NCI-H2171 treated with DMSO at 0.1 percent for 48 hours (cell line): ENCODE measurements at regions not wholly inside any gene's neighbourhood (a gene's known extent, or its start where the extent isn't known, plus 50 kb on each side); places are given as distances from the start of the nearest gene placed in this dataset.

ENCODE experiments used
- DNase-seq: peaks from one replicate; lab custom pipeline; 2025; lab: John Stamatoyannopoulos, UW

DNA sequence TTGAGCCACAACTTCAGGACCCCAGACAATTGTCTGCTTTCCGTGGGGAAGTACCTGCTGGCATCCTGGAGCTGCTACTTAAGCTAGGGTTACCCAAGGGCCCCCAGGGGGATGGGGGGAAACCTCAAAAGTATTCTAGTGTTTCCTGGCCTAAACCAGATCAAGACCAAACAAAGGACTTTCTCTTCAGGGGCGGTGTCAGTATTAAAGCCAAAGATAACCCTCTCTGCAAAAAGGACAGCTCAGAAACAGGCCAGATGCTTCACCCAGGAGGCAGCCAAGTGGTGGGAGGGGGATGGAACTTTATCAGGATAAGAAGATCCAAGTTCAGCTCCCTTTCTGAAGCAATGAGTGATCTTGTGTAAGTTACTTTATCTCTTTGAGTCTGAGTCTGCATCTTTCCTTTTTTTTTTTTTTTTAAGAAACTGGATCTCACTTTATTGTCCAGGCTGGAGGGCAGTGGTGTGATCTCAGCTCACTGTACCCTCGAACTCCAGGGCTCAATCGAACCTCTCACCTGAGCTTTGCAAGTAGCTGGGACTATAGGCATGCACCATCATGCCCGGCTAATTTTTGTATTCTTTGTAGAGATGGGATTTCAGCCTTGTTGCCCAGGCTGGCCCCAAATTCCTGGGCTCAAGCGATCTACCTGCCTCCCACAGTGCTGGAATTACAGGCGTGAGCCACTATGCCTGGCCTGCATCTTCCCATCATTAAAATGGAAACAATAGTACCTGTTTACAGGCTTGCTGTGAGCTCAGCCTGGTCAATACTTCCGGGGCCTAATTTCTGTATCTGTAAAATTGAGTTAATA is 151.8 kb upstream of the PTPRM start:
- peak; percentile 5 for DNase-seq

DNA sequence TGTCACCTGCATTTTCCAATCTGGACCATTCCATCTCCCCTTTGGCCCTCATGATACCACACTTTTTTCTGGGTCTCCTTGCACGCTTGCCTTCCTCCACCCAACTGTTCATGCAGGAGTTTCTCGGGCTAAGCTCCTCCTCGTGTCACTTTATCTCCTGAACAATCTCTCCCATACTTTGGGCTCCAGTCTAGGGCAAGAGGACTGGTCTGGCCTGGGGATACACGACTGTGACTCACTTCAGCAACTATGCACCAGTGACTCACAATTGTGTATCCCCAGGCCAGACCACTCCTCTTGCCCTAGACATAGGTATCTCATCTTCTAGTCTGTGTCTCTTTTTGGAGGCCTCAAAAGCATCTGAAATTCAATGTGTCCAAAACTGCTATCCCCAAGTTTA is 149.4 kb upstream of the PTPRM start:
- DNase-seq, result no peak

DNA sequence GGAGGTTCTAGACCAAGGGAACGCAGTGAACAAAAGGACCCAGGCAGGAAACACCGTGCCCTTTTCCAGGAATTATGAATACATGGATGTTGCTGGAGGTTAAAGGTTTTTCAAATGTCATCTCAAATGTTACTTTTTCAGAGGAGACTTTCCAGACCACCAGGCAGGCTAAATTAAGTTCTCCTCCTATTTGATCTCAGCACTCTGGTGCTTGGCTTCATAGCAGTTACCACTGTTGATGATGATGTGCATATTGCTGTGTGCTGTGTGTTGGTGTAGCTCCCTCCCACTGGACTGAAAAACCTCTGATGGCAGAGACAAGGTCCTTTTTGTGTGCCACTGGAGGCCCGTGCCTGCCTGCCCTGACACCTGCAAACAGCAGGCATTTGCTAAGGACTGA is 137.3 kb upstream of the PTPRM start:
- DNase-seq, result no peak

DNA sequence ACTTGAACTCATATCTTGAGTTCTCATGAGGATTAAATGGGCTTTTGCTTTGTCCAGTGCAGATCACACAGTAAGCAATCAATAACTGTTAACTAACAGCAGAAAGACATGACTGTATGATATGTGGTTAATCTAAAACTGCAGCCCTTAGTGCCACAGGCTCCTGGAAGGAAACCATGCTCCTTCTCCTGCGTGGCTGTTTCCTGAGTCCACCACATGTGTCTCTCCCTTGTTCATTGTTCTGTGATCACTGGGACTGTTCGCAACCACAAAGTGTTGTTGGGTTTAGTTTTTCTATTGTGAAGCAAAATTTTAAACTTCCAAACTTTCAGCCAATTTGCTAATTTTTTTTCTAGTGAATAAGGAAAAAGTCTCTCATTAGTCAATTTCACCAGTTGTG is 130.9 kb upstream of the PTPRM start:
- DNase-seq, result no peak

DNA sequence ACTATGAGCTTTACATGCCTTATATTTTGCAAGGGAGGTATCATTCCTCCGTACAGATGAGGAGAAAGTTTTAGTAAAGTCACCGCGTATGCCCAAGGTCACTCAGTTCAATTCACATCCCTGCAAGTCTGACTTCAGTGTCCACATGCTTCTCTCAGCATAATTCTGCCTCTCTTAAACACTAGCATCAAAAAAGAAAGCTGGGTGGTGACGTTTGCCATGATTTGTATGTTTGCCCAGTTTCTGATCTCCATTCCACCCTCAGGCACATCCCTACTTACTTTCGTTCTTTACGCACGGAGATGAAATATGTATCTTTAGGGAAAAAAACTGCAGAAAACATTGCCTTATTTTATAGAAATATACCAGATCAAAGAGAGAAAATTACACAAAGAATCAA is 129.2 kb upstream of the PTPRM start:
- no peak for DNase-seq

DNA sequence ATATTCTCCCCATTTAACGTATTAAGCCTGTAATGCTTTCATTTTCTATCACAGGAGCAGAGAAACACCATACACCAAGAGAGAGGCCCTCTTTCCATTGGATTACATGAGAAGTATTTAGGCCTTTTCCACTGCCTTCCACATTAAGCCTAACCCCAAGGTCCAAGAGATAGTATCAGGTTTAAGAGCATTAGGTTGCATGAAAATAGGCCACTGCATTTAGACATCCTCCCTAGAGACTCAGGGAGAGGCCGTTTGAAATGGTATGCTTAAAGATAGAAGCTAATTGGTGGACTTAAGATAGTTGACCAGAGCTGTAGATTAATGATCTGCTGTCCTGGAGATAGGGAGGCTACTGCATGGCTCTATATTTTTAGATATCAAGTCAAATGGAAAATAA is 128.5 kb upstream of the PTPRM start:
- no peak for DNase-seq

DNA sequence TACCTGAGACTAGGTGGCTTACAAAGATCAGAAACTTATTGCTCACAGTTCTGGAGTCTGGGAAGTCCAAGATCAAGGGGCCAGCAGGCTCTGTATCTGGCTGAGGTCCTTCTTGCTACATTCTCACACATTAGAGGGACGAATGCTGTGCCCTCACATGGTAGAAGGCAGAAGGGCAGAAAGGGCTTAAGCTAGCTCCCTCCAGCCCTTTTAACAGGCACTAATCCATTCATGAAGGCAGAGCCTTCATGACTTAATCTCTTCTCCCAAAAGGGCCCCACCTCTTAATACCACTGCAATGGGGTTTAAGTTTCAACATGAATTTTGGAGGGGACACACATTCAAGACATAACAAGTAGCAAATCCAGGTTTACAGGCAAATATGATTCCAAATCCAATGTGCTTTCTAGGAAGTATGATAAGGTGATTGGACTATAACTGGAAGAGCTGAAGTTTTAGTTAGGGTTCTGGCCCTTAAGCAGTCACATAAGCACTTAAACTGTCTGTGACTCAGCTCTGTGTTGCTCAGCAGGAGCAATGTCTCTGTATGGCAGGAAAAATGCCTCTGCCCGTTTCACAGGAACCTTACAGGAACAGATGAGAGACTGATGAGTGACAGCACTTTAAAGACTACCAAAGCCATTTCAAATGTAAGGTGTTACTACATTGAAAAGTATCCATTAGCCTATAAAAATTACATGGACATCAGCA is 119.6 kb upstream of the PTPRM start:
- DNase-seq, result no peak

DNA sequence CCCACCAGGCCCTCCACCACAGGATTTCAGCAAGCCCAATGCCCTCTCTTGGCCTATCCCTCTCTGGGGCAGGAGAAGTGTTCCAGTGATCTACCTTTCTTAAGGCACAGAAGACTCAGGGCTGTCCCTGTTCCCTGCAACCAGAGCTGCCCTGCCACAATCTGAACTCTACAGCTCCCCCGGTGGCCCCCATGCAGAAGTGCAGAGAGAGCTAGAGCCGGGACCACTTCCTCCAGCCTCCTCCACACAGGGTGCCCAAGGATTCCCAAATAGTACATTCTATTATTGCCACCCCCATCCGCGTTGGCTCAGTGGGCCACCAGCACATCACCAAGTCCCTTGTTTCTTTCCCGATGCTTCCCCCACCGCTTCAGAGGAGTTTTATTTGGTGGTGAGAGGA is 114.8 kb upstream of the PTPRM start:
- DNase-seq, result peak; percentile 54

DNA sequence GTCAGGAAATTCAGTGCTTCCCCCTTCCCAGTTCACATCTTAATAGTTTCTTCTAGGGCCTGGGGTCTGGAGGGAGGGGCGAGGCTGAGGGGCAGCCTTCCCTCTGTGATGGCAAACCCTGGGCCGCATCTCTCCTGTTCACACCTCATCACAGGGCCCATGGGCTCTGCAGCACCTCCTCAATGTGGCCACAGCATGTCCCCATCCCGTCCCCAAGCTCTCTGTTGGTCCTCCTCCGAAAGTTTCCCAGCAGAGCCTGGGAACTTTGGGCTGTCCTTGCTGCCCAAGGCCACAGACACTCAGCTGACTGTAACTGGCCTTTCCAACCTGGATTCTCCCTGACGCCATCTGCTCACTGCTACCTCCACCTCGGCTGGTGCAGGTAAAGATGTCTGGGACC is 112.7 kb upstream of the PTPRM start:
- no peak for DNase-seq

DNA sequence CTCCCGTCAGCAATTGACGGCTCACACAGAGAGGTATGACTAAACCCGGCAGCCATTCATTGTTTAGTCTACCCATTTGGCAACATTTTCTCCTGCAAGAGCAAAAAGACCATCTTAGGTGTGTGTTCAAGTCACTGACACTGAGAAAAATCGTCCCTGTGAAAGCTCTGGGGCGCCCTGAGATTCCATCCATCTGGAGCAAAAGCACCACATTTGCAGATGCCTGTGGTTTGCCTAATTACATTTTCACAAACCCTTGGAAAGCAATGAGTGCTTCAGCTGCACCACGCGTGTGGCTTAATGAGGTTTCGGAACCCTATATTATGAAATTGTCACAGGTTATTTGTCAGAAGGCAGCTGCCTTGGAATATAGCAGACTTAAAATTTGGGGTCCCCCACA is 110.7 kb upstream of the PTPRM start:
- DNase-seq, result no peak

DNA sequence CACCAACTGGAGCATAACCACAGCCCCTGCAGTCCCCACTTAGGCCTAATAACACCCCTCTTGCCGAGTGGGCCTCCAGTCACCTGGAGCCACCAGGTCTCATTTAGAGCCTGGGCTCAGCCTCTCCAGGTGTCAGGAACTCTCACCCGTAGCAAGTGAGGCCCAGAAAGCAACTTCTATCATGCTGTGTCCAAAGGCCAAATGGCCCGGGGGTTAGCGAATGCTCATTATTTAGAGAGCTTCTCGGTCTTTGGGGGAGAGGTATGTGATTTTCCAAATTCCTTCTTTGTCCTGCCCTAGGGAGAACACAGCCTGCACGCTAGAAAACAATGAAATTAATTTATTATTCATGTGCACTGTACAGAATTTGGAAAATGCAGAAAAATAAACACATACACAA is 109.9 kb upstream of the PTPRM start:
- DNase-seq, result no peak

DNA sequence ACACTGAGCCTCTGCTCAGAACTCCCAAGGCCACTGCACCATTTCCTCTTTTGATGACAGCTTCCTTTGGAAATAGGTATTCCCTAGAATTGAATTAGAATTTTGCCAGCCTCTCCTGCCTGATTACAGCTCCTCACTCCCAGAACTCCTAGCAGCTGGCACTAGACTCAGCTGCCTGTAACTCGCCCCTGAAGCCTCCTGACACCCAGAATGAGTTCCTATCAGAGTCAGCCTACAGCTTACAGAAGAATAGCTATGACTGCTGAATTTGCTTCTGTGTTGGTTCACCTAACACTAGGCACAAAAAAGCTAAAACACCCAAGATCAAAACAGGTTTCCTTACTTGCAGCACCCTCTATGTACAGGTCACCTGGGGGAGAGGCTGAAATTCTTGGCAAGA is 108.2 kb upstream of the PTPRM start:
- no peak for DNase-seq

DNA sequence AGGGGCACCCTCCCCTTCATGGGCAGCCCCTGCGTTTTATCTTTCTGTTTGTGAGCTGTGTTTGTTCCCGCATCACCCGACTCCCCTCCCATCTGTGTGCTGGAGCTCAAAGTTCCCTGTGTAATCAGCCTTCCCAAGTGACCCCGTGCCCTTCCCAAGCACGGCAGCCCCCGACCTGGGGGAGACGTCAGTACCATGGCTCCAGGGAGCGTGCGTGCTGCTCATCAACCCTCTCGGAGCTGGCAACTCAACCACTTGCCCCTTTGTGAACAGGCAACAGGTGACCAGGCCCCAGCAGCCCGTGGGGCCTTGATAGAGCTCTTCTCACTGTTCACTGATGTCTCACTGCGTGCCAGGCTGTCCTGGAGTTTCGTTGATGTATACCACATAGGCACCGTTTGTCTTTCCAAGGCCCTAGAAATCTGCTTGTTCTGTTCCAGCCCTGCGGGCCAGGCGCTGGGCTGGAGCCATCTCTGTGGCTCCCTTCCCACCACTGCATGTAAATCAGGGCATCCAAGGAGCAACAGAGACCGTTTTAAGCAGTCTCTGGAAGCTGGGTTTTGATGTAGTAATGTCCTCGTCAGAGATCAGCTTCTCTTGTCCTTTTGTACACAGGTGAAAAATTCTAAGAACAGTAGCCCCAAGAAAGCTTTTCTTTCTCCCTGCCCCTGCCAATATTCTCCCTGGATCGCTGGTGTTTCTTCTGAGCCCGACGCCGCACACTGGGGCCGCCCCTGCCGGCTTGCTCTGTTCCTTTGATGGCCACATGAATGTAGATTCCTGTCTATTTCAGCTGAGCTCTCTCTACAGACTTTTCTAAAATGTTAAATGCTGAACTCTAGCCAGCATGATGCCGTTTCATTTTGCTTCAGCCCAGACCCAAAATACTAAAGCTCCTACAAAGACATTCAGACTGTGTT is 107.0 kb upstream of the PTPRM start:
- no peak for DNase-seq

DNA sequence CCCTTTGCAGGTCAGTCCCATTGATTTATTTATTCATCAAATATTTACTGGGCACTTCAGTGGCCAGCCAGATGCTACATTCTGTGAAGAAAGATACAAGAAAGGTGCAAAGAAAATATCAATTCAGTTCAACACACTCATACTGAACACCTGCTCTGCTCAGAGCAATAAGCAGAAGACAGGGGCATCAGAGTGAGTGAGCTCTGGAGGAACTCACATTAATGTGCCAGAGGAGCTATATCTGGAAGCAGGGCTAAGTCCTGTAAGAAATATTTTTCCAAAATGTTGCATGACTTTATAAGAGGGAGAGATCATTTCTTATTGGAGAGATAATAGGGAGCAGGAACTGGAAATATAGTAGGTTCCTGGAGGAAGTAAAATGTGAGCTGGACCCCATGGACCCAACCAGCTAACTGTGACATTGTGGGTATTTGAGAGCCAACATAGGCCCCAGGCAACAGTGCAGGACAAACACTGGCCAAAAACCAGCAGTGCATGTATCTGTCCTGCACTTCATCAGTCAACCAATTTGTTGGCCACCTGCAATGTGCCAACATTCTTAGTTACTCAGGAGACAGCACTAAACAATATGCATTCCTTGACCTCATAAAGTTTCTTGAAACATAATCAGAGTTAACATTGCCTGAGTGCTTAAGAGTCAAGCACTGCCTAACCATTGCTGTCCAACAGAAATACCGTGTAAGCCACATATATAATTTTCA is 102.7 kb upstream of the PTPRM start:
- DNase-seq, result no peak

DNA sequence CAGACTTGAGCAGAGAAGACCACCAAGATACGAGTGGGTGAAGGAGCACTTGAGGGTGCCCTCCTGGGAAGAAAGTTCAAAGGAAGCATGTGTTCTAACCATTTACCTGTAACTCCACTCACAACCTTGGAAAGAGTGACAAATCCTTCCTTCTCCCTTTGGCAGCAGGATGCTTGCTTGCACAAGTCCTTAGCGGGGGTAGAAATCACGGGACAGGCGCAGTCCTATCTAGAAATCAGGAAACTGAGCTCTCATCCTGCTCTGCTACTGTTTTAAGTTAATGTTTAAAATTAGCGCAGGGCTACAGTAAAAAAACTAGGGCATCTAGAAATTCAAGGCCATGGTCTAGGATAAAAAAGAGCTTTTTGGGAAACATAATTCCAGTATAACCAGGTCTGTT is 100.9 kb upstream of the PTPRM start:
- peak; percentile 14 for DNase-seq

DNA sequence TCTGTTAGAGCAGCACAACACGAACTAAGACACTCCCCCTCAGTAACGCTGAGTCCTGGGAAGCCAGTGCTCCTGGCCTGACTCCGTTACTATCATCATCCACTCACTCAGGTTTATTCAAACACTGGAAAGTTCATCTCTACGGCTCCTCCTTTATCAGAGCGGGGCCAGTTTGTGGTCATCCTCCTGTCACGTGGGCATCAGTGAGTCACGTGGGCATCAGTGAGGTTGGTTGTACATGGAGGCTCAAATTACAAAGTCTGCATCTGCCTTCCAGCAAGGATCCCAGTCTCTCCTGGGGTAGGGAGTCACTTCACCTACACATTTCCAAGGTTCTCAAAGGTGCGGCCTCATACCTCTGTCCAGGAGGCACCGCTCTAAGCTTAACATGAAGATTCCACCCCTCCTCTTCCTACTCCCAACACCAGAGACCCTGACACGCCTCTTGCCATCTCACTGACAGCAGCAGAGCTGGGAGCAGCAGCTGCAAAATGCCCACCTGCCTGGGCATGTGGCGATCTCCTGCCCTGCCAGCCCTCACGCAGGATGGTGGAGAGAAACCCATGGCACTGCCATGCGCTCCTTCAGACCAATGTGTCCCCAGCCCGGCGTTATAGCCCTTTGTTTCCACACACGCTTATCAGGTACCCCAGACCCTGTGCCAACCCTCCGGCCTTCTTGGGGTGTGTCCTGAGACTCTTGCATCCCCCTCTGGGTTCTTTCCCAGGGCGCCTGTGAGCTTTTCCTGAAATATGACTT is 99.2 kb upstream of the PTPRM start:
- peak; percentile 80 for DNase-seq

DNA sequence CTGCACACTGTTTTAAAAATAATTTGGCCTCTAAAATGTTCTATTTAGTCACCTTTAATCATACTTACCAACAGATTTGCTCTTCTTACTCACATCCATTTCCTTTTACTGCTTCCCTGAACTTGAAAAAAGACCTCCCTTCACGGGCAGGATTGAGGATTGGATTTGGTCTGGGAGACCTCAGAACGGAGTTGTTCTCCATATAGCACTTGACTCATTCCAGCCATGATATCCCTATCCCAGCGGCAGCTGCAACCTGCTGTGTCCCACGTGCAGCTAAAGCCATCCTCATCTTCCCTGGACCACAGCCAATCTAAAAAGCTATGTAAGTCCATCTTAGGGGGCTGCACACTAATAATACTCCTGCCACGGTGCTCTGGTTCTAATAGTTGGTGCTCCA is 97.0 kb upstream of the PTPRM start:
- no peak for DNase-seq

DNA sequence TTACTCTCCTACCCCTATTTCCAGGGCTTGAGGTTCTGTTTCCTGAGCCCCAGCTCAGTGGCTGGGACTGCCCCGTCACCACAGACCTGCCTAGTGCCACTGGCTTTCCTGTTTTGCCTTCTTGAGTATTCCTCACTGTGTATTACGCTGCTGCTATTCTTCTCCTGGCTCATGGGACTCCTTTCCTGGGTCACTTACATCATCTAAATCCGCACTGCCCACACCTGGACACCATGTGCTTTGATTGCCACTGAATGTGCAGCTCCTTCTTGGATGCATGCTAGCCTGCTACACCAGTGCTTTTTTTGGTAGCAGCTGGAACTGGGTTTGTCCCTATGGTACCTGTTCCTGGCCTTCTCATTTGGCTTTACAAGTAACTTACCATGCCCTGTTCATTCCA is 96.6 kb upstream of the PTPRM start:
- DNase-seq, result no peak

DNA sequence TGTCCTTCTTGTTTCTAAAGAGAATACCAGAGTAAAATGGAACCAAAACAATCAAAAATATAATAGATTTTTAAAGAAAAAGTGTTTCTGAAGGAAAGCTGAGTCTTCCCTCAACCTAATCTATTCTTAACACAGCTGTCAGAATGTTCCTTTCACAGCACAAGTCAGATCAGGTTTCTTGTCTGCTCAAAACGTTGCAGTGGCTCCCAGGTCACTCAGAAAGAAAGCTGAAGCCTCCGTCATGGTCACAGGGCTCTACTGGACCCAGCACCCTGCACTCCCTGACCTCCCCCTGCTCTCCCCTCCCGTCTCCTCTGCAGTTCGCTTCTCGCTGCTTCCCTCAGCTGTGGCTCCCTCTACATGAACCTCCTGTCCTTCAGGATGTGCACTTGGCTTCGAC is 90.7 kb upstream of the PTPRM start:
- DNase-seq, result no peak

DNA sequence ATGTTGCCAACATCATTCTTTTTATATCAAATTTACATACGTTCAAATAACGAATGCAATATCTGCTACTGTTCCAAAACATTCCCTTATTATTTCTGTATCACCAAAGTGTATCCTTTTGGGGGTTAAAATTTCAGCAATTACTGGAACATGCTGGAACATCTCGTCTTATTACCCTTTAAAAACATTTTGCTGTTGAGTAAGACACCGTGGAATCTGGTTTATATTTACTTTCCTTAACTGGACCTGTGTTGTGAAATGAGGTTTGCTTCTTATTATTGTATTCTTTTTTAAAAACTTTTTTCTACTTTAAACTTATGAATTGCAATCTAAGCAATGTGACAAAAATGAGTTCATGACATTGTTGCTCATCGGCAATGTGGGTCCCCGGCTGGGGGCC is 87.4 kb upstream of the PTPRM start:
- no peak for DNase-seq

DNA sequence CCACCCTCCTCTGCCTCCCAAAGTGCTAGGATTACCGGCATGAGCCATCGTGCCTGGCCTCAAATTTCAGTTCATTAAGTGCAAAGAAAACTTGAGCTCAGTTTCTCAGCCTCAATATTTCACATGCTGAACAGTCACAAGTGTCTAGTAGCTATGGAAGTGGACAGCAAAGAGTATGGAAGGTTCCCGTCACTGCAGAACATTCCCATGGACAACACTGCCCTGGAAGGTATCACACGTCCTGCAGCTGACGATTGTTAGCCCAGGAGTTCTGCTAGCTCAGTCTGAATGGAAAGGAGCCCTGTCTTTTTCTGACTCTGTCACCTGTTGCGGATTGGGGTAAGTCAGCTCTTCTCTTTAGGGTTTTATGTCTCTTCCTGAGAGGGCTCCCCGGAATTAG is 86.2 kb upstream of the PTPRM start:
- DNase-seq, result no peak
